ENCODE measurements at regions not wholly inside any gene's neighbourhood (a gene's known extent, or its start where the extent isn't known, plus 50 kb on each side); places are given as distances from the start of the nearest gene placed in this dataset.
"Not testable (repeated sequence)": the region's sequence is repeated elsewhere in the genome, so short reads cannot be mapped to it uniquely, and the experiment has no call there.

DNA sequence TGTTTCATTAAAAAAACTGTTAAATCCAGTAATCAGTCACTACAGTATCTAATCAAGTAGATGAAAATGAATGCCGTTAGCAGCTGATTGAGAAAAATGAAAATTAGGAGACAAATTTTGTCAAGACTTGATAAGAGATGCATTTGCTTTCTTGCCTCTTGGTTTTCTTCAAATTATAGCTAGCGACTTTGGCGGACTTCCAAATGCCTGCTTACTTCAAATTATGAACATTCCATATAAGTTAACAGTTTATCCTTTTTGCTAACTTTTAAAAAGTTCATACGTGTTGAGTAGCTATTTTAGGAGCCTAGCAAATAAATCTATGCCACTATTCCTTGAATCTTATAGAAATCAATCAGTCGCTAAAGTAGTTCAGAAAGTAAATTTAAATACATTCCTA, 58.8 kb downstream of the PPP4R3C start:
- no peak for DNase-seq

DNA sequence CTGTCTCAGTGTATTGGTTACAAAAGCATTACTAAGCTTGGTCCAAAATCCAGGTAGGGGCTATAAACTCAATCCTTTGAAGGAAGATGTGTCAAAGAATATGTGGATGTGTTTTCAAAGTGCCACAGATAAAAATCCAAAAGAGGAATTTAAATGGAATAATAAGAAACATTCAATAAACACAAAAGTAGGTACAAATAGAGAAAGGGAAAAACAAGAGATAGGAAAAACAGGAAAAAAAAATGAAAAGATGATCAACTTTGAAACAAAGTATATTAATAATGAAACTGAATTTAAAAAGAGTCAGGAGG, 64.0 kb downstream of the PPP4R3C start:
- no peak for DNase-seq

- DNase-seq, result no peak
Observed at GRCh38 chrX:27391623-27392022, 71.5 kb downstream of the PPP4R3C start.

- DNase-seq, result no peak
Observed at GRCh38 chrX:27381419-27381818, 81.7 kb downstream of the PPP4R3C start.

DNA sequence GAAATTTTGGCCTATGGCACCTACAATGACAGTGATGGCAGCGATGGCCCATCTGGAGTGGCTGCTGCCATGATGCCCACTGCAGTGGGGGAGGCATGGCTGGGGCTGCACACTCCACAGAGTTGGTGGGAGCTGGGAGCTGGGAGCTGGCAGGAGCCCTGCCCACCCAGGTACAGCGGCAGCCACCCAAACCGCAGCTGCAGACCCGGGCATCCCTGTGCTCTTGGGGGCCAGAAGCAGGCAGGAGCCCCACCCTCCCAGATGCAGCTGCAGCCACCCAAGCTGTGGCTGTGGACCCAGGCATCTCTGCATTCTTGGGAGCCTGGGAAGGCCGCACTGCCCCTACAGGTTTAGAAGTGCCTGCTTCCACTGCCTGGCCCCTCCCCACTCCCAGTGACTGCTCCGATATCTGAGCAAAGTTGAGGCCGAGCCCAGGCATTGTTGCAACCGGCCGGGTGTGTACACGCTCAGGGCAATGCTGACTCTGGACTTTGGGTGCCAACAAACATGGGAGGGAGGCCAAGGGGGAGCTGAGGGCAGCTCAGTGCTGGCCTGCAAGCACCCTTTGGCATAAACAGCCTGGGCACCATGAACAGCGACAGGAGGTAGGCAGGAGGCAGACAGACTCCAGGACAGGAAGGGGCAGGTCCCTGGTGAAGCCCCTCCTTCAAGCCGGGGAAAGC, 82.8 kb downstream of the PPP4R3C start:
- no peak for DNase-seq

- DNase-seq, result no peak
Observed at GRCh38 chrX:27354021-27354420, 109.1 kb downstream of the PPP4R3C start.

DNA sequence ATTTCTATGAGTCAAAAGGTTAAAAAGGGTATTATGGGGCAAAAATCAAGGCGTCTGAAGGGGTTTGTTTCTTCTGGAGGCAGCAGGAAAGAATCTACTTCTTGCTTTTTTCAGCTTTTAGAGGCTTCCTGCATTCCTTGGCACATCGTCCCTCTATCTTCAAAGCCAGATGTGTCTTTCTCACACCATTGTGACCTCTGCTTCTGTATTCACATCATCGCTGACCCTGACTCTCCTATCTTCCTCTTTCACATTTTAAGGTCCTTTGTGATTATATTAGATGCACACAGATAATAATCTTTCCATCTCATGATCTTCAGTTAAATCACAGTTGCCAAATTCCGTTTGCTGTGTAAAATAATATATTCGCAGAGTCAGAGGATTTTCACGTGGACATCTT, 112.7 kb downstream of the PPP4R3C start:
- DNase-seq, result no peak

DNA sequence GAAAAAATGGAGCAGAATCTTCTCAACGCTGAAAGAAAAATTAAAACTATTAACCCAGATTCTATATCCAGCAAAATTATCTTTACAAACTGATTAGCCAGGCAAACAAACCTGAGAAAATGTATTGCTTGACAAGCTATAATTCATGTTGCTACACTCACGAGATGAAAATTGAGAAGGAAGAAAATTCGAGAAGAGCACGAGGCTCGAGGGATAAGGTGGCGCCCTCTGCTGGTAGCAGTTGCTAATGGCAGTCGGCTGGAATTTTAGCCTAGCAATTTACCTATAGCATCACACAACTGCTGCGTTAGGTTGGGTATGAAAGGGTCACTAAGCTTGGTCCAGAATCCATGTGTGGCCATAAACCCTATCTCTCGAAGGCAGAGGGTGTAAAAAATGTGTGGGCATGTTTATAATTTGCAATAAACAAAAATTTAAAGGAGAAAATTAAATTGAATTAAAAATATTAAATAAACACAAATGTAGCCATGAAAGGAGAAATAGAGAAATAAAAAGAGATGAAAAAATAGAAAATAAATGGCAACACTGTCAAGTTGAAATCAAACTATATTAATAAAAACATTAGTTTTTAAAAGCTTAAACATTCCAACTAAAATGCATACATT, 126.6 kb downstream of the PPP4R3C start:
- peak; percentile 68 for DNase-seq

- no peak for DNase-seq
Observed at GRCh38 chrX:27321632-27322031, 141.5 kb downstream of the PPP4R3C start.

DNA sequence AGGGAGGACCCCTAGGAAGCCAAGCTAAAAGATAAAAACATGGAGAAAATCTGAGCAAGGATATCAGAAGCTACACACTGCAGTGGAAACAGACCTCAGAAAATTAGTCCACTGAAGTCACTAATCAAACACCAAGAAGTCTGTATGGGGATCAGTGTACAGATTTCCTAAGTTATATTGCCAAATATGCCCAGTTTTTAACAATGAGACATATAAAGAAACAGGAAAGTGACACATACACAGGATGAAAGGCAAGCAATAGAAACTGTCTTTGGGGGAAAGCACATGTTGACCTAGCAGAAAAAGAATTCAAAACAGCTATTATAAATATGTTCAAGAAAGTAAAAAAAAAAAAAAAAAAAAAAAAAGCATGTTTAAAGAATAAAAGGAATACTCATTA, 153.7 kb downstream of the PPP4R3C start:
- no peak for DNase-seq

DNA sequence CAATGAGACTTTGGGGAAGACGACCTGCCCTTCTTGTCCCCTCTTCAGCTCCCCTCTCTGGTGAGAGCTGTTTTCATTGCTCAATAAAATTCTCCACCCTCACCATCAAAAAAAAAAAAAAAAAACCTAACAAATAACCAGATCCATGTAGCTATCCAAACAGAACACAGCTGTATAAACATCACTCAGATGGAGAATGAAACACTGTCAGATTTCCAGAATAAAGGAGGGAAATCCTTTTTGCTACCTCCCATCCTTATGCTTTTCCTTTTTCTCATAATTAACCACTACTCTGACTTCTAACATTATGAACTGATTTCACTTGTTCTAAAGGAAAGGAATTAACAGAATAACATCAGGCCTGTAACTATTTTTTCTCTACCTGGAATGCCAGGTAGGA, 155.6 kb downstream of the PPP4R3C start:
- DNase-seq, result peak; percentile 75

DNA sequence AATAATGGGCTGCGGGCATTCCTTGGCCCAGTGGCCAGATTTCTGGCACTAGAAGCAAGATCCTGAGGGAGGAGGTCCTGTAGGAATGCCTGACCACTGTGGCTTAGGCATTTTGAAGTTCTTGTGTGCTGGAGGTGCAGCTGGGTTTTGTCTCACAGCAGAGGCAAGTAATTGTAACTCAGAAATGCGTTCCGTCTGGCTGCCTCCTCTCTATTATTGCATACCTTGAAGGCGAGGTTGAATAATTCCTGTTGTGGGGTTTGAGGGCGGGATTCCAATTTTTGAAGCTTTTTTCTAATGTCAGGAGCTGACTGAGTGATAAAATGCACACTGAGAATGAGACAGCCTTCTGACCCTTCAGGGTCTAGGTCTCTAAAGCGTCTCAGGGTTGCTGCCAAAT, 170.6 kb downstream of the PPP4R3C start:
- DNase-seq, result not testable (repeated sequence)

GRCh38 chrX:27276751-27277150, 186.4 kb downstream of the PPP4R3C start:
- DNase-seq, result peak; percentile 9

DNA sequence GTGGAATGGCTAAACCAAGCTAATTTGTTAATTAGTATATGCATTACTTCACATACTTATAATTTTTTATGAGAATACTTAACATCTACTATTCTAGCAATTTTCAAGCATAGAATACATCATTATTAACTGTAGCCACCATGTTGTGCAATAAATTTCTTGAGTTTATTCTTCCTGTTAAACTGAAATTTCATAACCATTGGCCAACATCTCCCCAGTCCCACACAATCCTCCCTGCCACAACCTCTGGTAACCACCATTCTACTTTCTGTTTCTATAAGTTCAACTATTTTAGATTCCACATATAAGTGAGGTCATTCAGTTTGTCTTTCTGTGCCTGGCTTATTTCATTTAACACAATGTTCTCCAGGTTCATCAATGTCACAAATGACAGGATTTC, 208.5 kb downstream of the PPP4R3C start:
- DNase-seq, result no peak

DNA sequence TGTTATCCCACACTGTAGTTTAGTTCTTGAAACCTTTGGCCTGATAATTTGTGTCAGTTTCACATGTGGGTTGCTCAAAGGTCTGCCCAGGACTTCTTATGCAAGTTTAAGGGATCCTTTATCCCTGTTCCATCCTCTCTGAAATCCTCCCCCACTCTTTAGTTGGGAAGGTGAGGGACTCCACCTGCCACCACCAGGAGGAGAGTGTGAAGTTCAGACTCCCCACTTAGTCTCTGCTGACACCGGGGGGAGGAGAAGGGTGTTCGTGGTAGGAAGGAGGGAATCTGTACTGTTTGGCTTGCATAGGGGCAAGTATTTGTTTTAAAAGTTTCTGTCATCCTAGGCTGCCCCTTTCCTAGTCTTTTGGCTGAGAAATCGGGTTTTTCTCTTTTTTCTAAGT, 211.8 kb downstream of the PPP4R3C start:
- DNase-seq, result peak; percentile 2

GRCh38 chrX:27242581-27242980, 220.6 kb downstream of the PPP4R3C start:
- no peak for DNase-seq

DNA sequence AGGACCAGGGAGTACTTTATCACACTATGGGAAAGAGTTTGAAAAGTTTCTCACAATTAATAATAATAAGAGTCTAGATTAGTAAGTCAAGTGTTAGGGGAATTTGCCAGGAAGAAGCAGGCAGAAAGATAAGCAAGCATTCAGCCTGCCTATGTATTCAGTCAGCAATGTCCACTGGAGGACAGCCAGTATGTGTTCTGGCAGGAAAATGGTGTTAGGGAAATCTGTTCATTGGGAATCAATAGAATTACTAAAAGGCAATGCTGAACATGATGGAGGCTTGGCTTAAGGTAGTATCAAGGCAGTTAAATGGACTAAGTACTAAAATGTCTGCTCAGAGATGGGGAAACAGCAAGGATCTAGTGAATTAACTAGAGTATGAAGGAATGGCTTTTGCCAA, 221.2 kb downstream of the PPP4R3C start:
- DNase-seq, result no peak

DNA sequence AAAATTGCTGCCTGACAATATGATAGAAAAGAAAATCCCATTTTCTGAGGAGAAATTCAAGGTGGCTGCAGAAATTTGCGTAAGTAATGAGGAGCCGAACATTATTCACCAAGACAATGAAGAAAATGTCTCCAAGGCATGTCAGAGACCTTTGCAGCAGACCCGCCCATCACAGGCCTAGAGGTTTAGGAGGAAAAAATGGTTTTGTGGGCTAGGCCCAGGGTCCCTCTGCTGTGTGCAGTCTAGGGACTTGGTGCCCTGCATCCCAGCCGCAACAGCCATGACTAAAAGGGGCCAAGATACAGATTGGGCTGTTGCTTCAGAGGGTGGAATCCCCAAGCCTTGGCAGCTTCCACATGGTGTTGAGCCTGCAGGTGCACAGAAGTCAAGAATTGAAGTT, 223.1 kb downstream of the PPP4R3C start:
- DNase-seq, result not testable (repeated sequence)

GRCh38 chrX:27236681-27237080, 226.5 kb downstream of the PPP4R3C start:
- peak; percentile 46 for DNase-seq

DNA sequence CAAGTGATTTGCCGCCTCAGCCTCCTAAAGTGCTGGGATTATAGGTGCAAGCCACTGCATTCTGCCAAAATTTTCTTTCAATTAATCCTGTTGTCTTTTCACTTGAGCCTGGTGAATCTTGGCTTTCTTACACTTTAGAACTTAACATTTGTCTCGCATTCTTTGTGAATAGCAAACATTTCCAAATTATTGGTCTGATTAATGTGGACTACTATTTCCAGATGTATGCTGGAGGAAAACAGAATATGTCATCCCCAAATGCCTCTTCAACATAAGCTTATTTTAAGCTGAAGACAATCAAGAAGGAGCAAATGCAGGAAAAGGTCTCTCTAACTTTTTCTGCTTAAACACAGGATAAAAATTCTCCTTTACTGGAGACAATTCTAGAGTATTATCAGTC, 233.4 kb downstream of the PPP4R3C start:
- DNase-seq, result no peak

GRCh38 chrX:27222661-27223060, 240.5 kb downstream of the PPP4R3C start:
- DNase-seq, result no peak

GRCh38 chrX:27186671-27187070, 276.5 kb downstream of the PPP4R3C start:
- DNase-seq, result peak; percentile 73

DNA sequence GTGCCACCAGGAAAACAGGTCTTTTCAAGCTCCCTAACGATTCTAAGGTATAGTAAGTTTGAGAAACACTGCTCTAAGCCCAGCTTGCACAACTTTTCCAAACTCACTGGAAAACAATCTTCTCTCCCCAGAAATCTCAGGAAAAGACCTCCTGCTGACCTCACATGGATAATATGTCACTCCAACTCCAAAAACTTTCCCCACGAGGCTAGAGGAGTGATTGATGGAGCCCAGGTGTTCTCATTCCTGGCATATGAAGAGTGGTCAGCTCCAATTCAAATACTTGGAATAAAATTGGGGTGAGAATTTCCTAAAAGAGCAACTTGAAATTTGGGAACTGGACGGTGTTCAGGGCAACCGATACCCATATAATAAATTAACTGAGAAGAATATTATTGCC, 299.9 kb downstream of the PPP4R3C start:
- DNase-seq, result no peak

GRCh38 chrX:27162496-27162895, 300.6 kb downstream of the PPP4R3C start:
- DNase-seq, result no peak

- DNase-seq, result not testable (repeated sequence)
Observed at GRCh38 chrX:27156921-27157320, 306.2 kb downstream of the PPP4R3C start.
